ENCODE measurements at regions not wholly inside any gene's neighbourhood (a gene's known extent, or its start where the extent isn't known, plus 50 kb on each side); places are given as distances from the start of the nearest gene placed in this dataset.

- TF ChIP-seq EZH2 (IDR thresholded peaks at IDR 0.05; ENCODE audit: borderline replicate concordance, low read length) (no peak), CTCF (IDR thresholded peaks at IDR 0.05; ENCODE audit: low read length) (no peak)
These were observed 249.7 kb downstream of the ACTR3 start for GRCh38 chr2:114139542-114139941.

Measured in OCI-LY1 (cell line).